SU-DHL-6 (cell line): ENCODE measurements at regions not wholly inside any gene's neighbourhood (a gene's known extent, or its start where the extent isn't known, plus 50 kb on each side); places are given as distances from the start of the nearest gene placed in this dataset.

ENCODE experiments used
- H2AFZ ChIP-seq: fragments of 200-600 bp; sonication (generic); 2 replicates; pipeline ENCODE4 v1.6.1; 2014; ENCODE audit warnings: low read depth, mild to moderate bottlenecking, moderate library complexity, mixed read lengths, antibody characterized with exemption, low read length; ENCODE audit not compliant: severe bottlenecking
- H3F3A ChIP-seq: fragments of 200-600 bp; shearing (Covaris generic); 2 replicates; pipeline ENCODE4 v1.6.0; 2016; ENCODE audit warnings: antibody characterized with exemption, mild to moderate bottlenecking; ENCODE audit not compliant: insufficient read depth
- H3K27ac ChIP-seq: fragments of 200-600 bp; sonication (generic); 2 replicates; pipeline ENCODE4 v1.5.1; 2016; ENCODE audit warnings: low read depth, mild to moderate bottlenecking, low read length, moderate library complexity, mixed read lengths
- H3K27me3 ChIP-seq: fragments of 200-600 bp; sonication (generic), shearing (Covaris generic); 2 replicates; pipeline ENCODE4 v1.6.0; 2014; ENCODE audit warnings: mild to moderate bottlenecking, low read length
- H3K36me3 ChIP-seq: fragments of 200-600 bp; sonication (generic); 2 replicates; pipeline ENCODE4 v1.6.1; 2014; ENCODE audit warnings: mild to moderate bottlenecking, low read length, mixed read lengths
- H3K4me2 ChIP-seq: fragments of 300-600, 200-600 bp; shearing (Covaris generic), sonication (generic); 2 replicates; pipeline ENCODE4 v1.6.0; 2014; ENCODE audit warnings: low read length, low read depth, mild to moderate bottlenecking; ENCODE audit not compliant: poor library complexity, severe bottlenecking
- H3K4me3 ChIP-seq: fragments of 200-600 bp; sonication (generic); 2 replicates; pipeline ENCODE4 v1.5.1; 2014; ENCODE audit warnings: antibody characterized with exemption, low read length, mild to moderate bottlenecking, mixed read lengths; ENCODE audit not compliant: insufficient read depth, poor library complexity, severe bottlenecking
- H3K79me2 ChIP-seq: fragments of 200-600 bp; sonication (generic); 2 replicates; pipeline ENCODE4 v1.6.1; 2014; ENCODE audit warnings: mild to moderate bottlenecking, low read length, moderate library complexity; ENCODE audit not compliant: insufficient read depth
- H3K9ac ChIP-seq: fragments of 200-600 bp; sonication (generic); 2 replicates; pipeline ENCODE4 v1.7.0; 2014; ENCODE audit warnings: mild to moderate bottlenecking, low read length
- H3K9me2 ChIP-seq: fragments of 200-600 bp; sonication (generic); replicated peaks from 2 replicates; pipeline ENCODE4 v1.6.1; 2014; ENCODE audit warnings: low read length; ENCODE audit not compliant: insufficient read depth
- H3K9me3 ChIP-seq: fragments of 200-600 bp; sonication (generic); 2 replicates; pipeline ENCODE4 v1.6.1; 2014; ENCODE audit warnings: low read length, mixed read lengths; ENCODE audit not compliant: insufficient read depth
- H4K20me1 ChIP-seq: fragments of 200-600 bp; sonication (generic); 2 replicates; pipeline ENCODE4 v1.6.1; 2014; ENCODE audit warnings: low read depth, mild to moderate bottlenecking, antibody characterized with exemption, low read length, moderate library complexity, mixed read lengths
- CTCF ChIP-seq: fragments of 200-600 bp; sonication (generic); IDR thresholded peaks from one replicate; pipeline ENCODE4 v1.5.1; 2017; ENCODE audit warnings: antibody characterized with exemption, mild to moderate bottlenecking, low read length, moderate library complexity; ENCODE audit not compliant: insufficient read depth, poor library complexity, severe bottlenecking
- EZH2phosphoT487 ChIP-seq: fragments of 200-600 bp; sonication (generic), shearing (Covaris generic); conservative IDR thresholded peaks from 2 replicates; pipeline ENCODE4 v1.6.1; 2018; ENCODE audit warnings: mild to moderate bottlenecking, antibody characterized with exemption, low read length, moderate library complexity, mixed read lengths

GRCh38 chr11:111444040-111444439 is 65.0 kb upstream of the POU2AF1 start:
- Histone ChIP-seq H3K9me3 (no peaks in the 10 kb centered on the region), H3K36me3 (no peaks in the 10 kb centered on the region), H3K9ac (peak overlapping the region; percentile 35), H3F3A (peaks cover 19% of the 10 kb centered on the region), H2AFZ (peak overlapping the region; percentile 57), H3K79me2 (no peaks in the 10 kb centered on the region), H3K27me3 (no peaks in the 10 kb centered on the region), H3K4me2 (peak overlapping the region; percentile 56), H3K9me2 (no peaks in the 10 kb centered on the region), H3K27ac (peak overlapping the region; percentile 40), H4K20me1 (no peaks in the 10 kb centered on the region), H3K4me3 (peak overlapping the region; percentile 8)
- TF ChIP-seq EZH2phosphoT487 (no peak), CTCF (no peak)

GRCh38 chr11:111443640-111444039 is 64.6 kb upstream of the POU2AF1 start:
- H3K36me3 ChIP-seq: no peaks in the 10 kb centered on the region
- no peaks in the 10 kb centered on the region for H3K9me2 ChIP-seq
- H3K9me3 ChIP-seq: no peaks in the 10 kb centered on the region
- H3K9ac ChIP-seq: peak overlapping the region; percentile 35
- TF ChIP-seq EZH2phosphoT487 (no peak), CTCF (no peak)
- peak overlapping the region; percentile 40 for H3K27ac ChIP-seq
- peak overlapping the region; percentile 56 for H3K4me2 ChIP-seq
- H3K27me3 ChIP-seq: no peaks in the 10 kb centered on the region
- no peaks in the 10 kb centered on the region for H3K79me2 ChIP-seq
- peak overlapping the region; percentile 14 for H3K4me3 ChIP-seq
- no peaks in the 10 kb centered on the region for H4K20me1 ChIP-seq
- peaks cover 23% of the 10 kb centered on the region for H3F3A ChIP-seq
- H2AFZ ChIP-seq: peak overlapping the region; percentile 57

GRCh38 chr11:111443032-111443431 is 64.0 kb upstream of the POU2AF1 start:
- peak overlapping the region; percentile 35; the same call in 1 of the 2 replicates for H3K9ac ChIP-seq
- H3K79me2 ChIP-seq: no peaks in the 10 kb centered on the region
- H3K27ac ChIP-seq: peak overlapping the region; percentile 40
- H3K27me3 ChIP-seq: no peaks in the 10 kb centered on the region
- no peak for TF ChIP-seq EZH2phosphoT487
- no peak for TF ChIP-seq CTCF
- no peaks in the 10 kb centered on the region for H3K36me3 ChIP-seq
- no peak overlapping the region for H3K4me3 ChIP-seq
- no peaks in the 10 kb centered on the region for H4K20me1 ChIP-seq
- H2AFZ ChIP-seq: no peak overlapping the region
- peaks cover 29% of the 10 kb centered on the region for H3F3A ChIP-seq
- H3K9me2 ChIP-seq: no peaks in the 10 kb centered on the region
- peak overlapping the region; percentile 56 for H3K4me2 ChIP-seq
- no peaks in the 10 kb centered on the region for H3K9me3 ChIP-seq
